Kidney capillary endothelial cell (primary cell): ENCODE measurements at regions not wholly inside any gene's neighbourhood (a gene's known extent, or its start where the extent isn't known, plus 50 kb on each side); places are given as distances from the start of the nearest gene placed in this dataset.
A peak's percentile ranks its signal among the peaks of the same experiment; 100 is the strongest.

Experiments used
- DNase-seq: peaks from one replicate; pipeline ENCODE4 v3.0.0-alpha.2; 2018; ENCODE audit warnings: low spot score

- no peak for DNase-seq
Observed at GRCh38 chr15:97026781-97027180, 696.3 kb downstream of the NR2F2 start.

- DNase-seq: no peak
Observed at GRCh38 chr15:97027772-97028171, 697.3 kb downstream of the NR2F2 start.

- DNase-seq: no peak
Observed at GRCh38 chr15:97030251-97030650, 699.8 kb downstream of the NR2F2 start.

GRCh38 chr15:97036301-97036700, 705.8 kb downstream of the NR2F2 start:
- DNase-seq: peak; percentile 83

GRCh38 chr15:97037080-97037479, 706.6 kb downstream of the NR2F2 start:
- DNase-seq: no peak

- no peak for DNase-seq
Observed at GRCh38 chr15:97045666-97046421, 715.3 kb downstream of the NR2F2 start.

GRCh38 chr15:97052513-97052912, 722.0 kb downstream of the NR2F2 start:
- no peak for DNase-seq

GRCh38 chr15:97053635-97054034, 723.1 kb downstream of the NR2F2 start:
- DNase-seq: no peak

GRCh38 chr15:97057503-97057902, 727.0 kb downstream of the NR2F2 start:
- no peak for DNase-seq

GRCh38 chr15:97059281-97059680, 728.8 kb downstream of the NR2F2 start:
- DNase-seq: no peak

GRCh38 chr15:97061392-97061791, 730.9 kb downstream of the NR2F2 start:
- DNase-seq: no peak

GRCh38 chr15:97071668-97072067, 741.2 kb downstream of the NR2F2 start:
- no peak for DNase-seq

- DNase-seq: no peak
Observed at GRCh38 chr15:97072545-97072944, 742.0 kb downstream of the NR2F2 start.

GRCh38 chr15:97076011-97076410, 745.5 kb downstream of the NR2F2 start:
- no peak for DNase-seq

- DNase-seq: no peak
Observed at GRCh38 chr15:97077975-97078374, 747.5 kb downstream of the NR2F2 start.

GRCh38 chr15:97078591-97078990, 748.1 kb downstream of the NR2F2 start:
- no peak for DNase-seq

- no peak for DNase-seq
Observed at GRCh38 chr15:97081666-97082226, 751.2 kb downstream of the NR2F2 start.

GRCh38 chr15:97082830-97083229, 752.3 kb downstream of the NR2F2 start:
- DNase-seq: no peak

GRCh38 chr15:97084650-97085049, 754.1 kb downstream of the NR2F2 start:
- DNase-seq: no peak

- DNase-seq: no peak
Observed at GRCh38 chr15:97085731-97086130, 755.2 kb downstream of the NR2F2 start.

GRCh38 chr15:97087006-97087741, 756.7 kb downstream of the NR2F2 start:
- DNase-seq: no peak

GRCh38 chr15:97091093-97091492, 760.6 kb downstream of the NR2F2 start:
- DNase-seq: no peak

- no peak for DNase-seq
Observed at GRCh38 chr15:97092656-97093055, 762.2 kb downstream of the NR2F2 start.
